HCT116 (cell line): ENCODE measurements at regions not wholly inside any gene's neighbourhood (a gene's known extent, or its start where the extent isn't known, plus 50 kb on each side); places are given as distances from the start of the nearest gene placed in this dataset.

Source experiments
- ATAC-seq: fragments of 200-7000 bp; cut with Tn5 transposase; 2 replicates; pipeline ENCODE4 v1.9.1; 2020; ENCODE audit warnings: mild to moderate bottlenecking, moderate library complexity
- BruUV-seq: library from RNA; stranded (reverse); fragments of 400-500 nt; replicated peaks from 2 replicates; lab custom pipeline; 2021; lab: Mats Ljungman, UMichigan
- CTCF ChIA-PET: fragments of 300-600 bp; sonication (Branson Sonifier 250); formaldehyde crosslinking; loops from one replicate; lab custom pipeline; 2021; ENCODE audit warnings: antibody characterized with exemption; lab: Charles Lee
- POLR2A ChIA-PET: fragments of 300-600, 350-600 bp; sonication (Branson Sonifier 250); formaldehyde crosslinking; loops from one replicate; lab custom pipeline; 2021; ENCODE audit warnings: antibody characterized with exemption; lab: Charles Lee
- RAD21 ChIA-PET, 2 experiments: fragments of 300-600 bp; sonication (Branson Sonifier 250); formaldehyde crosslinking; loops; one replicate each; lab custom pipeline; 2023; ENCODE audit warnings: low total read pairs in 2 of 2; ENCODE audit not compliant: uncharacterized antibody in 2 of 2, unreplicated experiment in 2 of 2, low non-redundant PET in 1 of 2; lab: Charles Lee
- DNase-seq: peaks from one replicate; pipeline ENCODE4 v3.0.0-alpha.2; 2010; ENCODE audit warnings: low read depth, low spot score
- H2AFZ ChIP-seq: fragments of 200-600 bp; shearing (Covaris generic), sonication (generic); 2 replicates; pipeline ENCODE4 v1.6.1; 2017; ENCODE audit warnings: low read depth, mixed run types, mixed read lengths, antibody characterized with exemption, low read length; ENCODE audit not compliant: poor library complexity, severe bottlenecking
- H3K27ac ChIP-seq: 2 replicates; pipeline ENCODE4 v1.5.1; 2012; ENCODE audit warnings: low read depth, low read length
- H3K27me3 ChIP-seq: fragments of 200-600 bp; sonication (generic); 2 replicates; pipeline ENCODE4 v1.6.1; 2016; ENCODE audit warnings: mixed run types, low read length, mixed read lengths; ENCODE audit not compliant: insufficient read depth
- H3K36me3 ChIP-seq, 2 experiments: fragments of 200-500 bp in 1 of 2; fragments of 200-600 bp in 1 of 2; sonication (Bioruptor generic) in 1 of 2; sonication (generic) in 1 of 2; 2 replicates each; pipeline versions ENCODE4 v1.5.1 to v1.6.1; 2014 to 2016; ENCODE audit warnings: low read length in 2 of 2, inconsistent platforms in 1 of 2, mixed read lengths in 1 of 2, mixed run types in 1 of 2; ENCODE audit not compliant: insufficient read depth in 2 of 2, control insufficient read depth in 1 of 2
- H3K4me1 ChIP-seq, 2 experiments: fragments of 200-600 bp in 1 of 2; sonication (generic) in 1 of 2; 2 replicates each; pipeline versions ENCODE4 v1.5.1 to v1.6.1; 2012 to 2017; ENCODE audit warnings: low read length in 2 of 2, inconsistent platforms in 1 of 2, mild to moderate bottlenecking in 1 of 2, mixed read lengths in 1 of 2, mixed run types in 1 of 2, moderate library complexity in 1 of 2; ENCODE audit not compliant: insufficient read depth in 2 of 2, control insufficient read depth in 1 of 2
- H3K4me2 ChIP-seq: fragments of 200-600 bp; sonication (generic); 2 replicates; pipeline ENCODE4 v1.6.1; 2017; ENCODE audit warnings: mixed run types, low read length, mixed read lengths
- H3K4me3 ChIP-seq, 2 experiments: fragments of 200-600 bp in 1 of 2; sonication (generic) in 1 of 2; replicated peaks in 1 of 2; 2 replicates each; pipeline ENCODE4 v1.5.1; 2011 to 2016; ENCODE audit warnings: low read length in 2 of 2, control low read depth in 1 of 2, low read depth in 1 of 2, mild to moderate bottlenecking in 1 of 2, mixed read lengths in 1 of 2, mixed run types in 1 of 2
- H3K79me2 ChIP-seq: fragments of 200-600 bp; sonication (generic); 2 replicates; pipeline ENCODE4 v1.6.1; 2017; ENCODE audit warnings: mild to moderate bottlenecking, mixed run types, low read length, moderate library complexity, mixed read lengths; ENCODE audit not compliant: insufficient read depth
- H3K9ac ChIP-seq: fragments of 200-600 bp; sonication (generic); 2 replicates; pipeline ENCODE4 v1.6.1; 2016; ENCODE audit warnings: low read length, mixed read lengths
- H3K9me2 ChIP-seq: fragments of 200-600 bp; sonication (generic), shearing (Covaris generic); 2 replicates; pipeline ENCODE4 v1.6.1; 2017; ENCODE audit warnings: mixed run types, mild to moderate bottlenecking, moderate library complexity; ENCODE audit not compliant: insufficient read depth
- H3K9me3 ChIP-seq, 2 experiments: fragments of 200-500 bp in 1 of 2; fragments of 200-600 bp in 1 of 2; sonication (Bioruptor generic) in 1 of 2; sonication (generic) in 1 of 2; 2 replicates each; pipeline ENCODE4 v1.6.1; 2014 to 2017; ENCODE audit warnings: low read length in 2 of 2, mixed read lengths in 2 of 2, inconsistent platforms in 1 of 2, low read depth in 1 of 2, mild to moderate bottlenecking in 1 of 2, mixed run types in 1 of 2, moderate library complexity in 1 of 2; ENCODE audit not compliant: control insufficient read depth in 1 of 2, insufficient read depth in 1 of 2
- H4K20me1 ChIP-seq: fragments of 200-600 bp; sonication (generic), shearing (Covaris generic); 2 replicates; pipeline ENCODE4 v1.6.1; 2017; ENCODE audit warnings: mixed run types, mild to moderate bottlenecking, moderate library complexity; ENCODE audit not compliant: insufficient read depth
- ATF3 ChIP-seq: IDR thresholded peaks from 2 replicates; pipeline ENCODE4 v1.6.1; 2012
- ELF1 ChIP-seq: IDR thresholded peaks from 2 replicates; pipeline ENCODE4 v1.6.1; 2012; ENCODE audit warnings: low read depth, borderline replicate concordance
- EZH2phosphoT487 ChIP-seq: fragments of 200-600 bp; IDR thresholded peaks from 2 replicates; pipeline ENCODE4 v1.6.1; 2018; ENCODE audit warnings: antibody characterized with exemption, borderline replicate concordance
- POLR2A ChIP-seq: IDR thresholded peaks from 2 replicates; pipeline ENCODE4 v1.7.0; 2011; ENCODE audit warnings: borderline replicate concordance; ENCODE audit not compliant: insufficient read depth, insufficient read length; ENCODE audit errors: extremely low read depth
- RAD21 ChIP-seq: IDR thresholded peaks from 2 replicates; pipeline ENCODE4 v1.6.1; 2012; ENCODE audit warnings: low read depth, mild to moderate bottlenecking
- TCF7L2 ChIP-seq: IDR thresholded peaks from 2 replicates; pipeline ENCODE4 v1.7.0; 2011; ENCODE audit warnings: borderline replicate concordance, inconsistent platforms; ENCODE audit not compliant: insufficient read depth, insufficient read length; ENCODE audit errors: extremely low read depth
- ZBTB33 ChIP-seq: IDR thresholded peaks from 2 replicates; pipeline ENCODE4 v1.6.1; 2011; ENCODE audit warnings: mild to moderate bottlenecking, low read length, moderate library complexity; ENCODE audit not compliant: insufficient replicate concordance; ENCODE audit errors: extremely low read depth
- ZFX ChIP-seq: fragments of 450-650 bp; IDR thresholded peaks from 2 replicates; pipeline ENCODE4 v1.6.1; 2017
- ZNF274 ChIP-seq: fragments of 200-500 bp; sonication (Bioruptor generic); IDR thresholded peaks from 2 replicates; pipeline ENCODE4 v1.6.1; 2014; ENCODE audit warnings: mild to moderate bottlenecking, low read depth, low read length, inconsistent platforms
- intact Hi-C: fragments of 100-400 bp; cut with micrococcal nuclease; formaldehyde crosslinking; loops from 2 replicates; pipeline ENCODE4 v1.10.0; 2022

GRCh38 chr1:192901500-192901899 lies 92.7 kb downstream of the RGS2 start:
- ChIA-PET CTCF (no interaction called here), RAD21 (no interaction called here), POLR2A (no interaction called here)
- no peak overlapping the region for H3K9ac ChIP-seq
- H4K20me1 ChIP-seq = no peaks in the 10 kb centered on the region
- TF ChIP-seq ZFX = no peak
- no TSS peak for BruUV-seq
- no peak overlapping the region for H2AFZ ChIP-seq
- H3K4me1 ChIP-seq = no peaks in the 10 kb centered on the region
- intact Hi-C loops = no loop called here
- ATAC-seq (no peak), DNase-seq (no peak)
- H3K36me3 ChIP-seq = no peaks in the 10 kb centered on the region
- H3K9me3 ChIP-seq = no peaks in the 10 kb centered on the region
- no peak overlapping the region for H3K4me3 ChIP-seq
- no peaks in the 10 kb centered on the region for H3K27me3 ChIP-seq
- H3K27ac ChIP-seq = no peak overlapping the region
- H3K9me2 ChIP-seq = no peaks in the 10 kb centered on the region
- H3K79me2 ChIP-seq = no peaks in the 10 kb centered on the region
- H3K4me2 ChIP-seq = no peak overlapping the region

GRCh38 chr1:192903142-192903541 lies 94.3 kb downstream of the RGS2 start:
- DNase-seq = no peak
- Histone ChIP-seq H4K20me1 (no peaks in the 10 kb centered on the region), H3K4me1 (no peaks in the 10 kb centered on the region), H3K9ac (no peak overlapping the region), H2AFZ (no peak overlapping the region), H3K9me2 (no peaks in the 10 kb centered on the region), H3K4me3 (no peak overlapping the region), H3K27me3 (no peaks in the 10 kb centered on the region), H3K27ac (no peak overlapping the region), H3K36me3 (no peaks in the 10 kb centered on the region), H3K9me3 (no peaks in the 10 kb centered on the region), H3K79me2 (no peaks in the 10 kb centered on the region), H3K4me2 (no peak overlapping the region)
- ChIA-PET RAD21 (no interaction called here), CTCF (no interaction called here), POLR2A (no interaction called here)
- TF ChIP-seq POLR2A = no peak
- TF ChIP-seq TCF7L2 = no peak
- no peak for TF ChIP-seq ATF3
- TF ChIP-seq ZNF274 = no peak
- TF ChIP-seq ZBTB33 = no peak
- TF ChIP-seq EZH2phosphoT487 = no peak
- TF ChIP-seq RAD21 = no peak
- TF ChIP-seq ELF1 = no peak
- intact Hi-C loops = no loop called here
- no peak for ATAC-seq
- no TSS peak for BruUV-seq
